Pancreas (tissue), 10 donors: ENCODE measurements at regions not wholly inside any gene's neighbourhood (a gene's known extent, or its start where the extent isn't known, plus 50 kb on each side); places are given as distances from the start of the nearest gene placed in this dataset.
A peak's percentile ranks its signal among the peaks of the same experiment; 100 is the strongest.

Experiments
- ATAC-seq, 4 donors: fragments of 200-7000 bp; cut with Tn5 transposase; one replicate each; pipeline versions ENCODE4 v1.8.0 to v1.9.1; 2020; ENCODE audit warnings: mild to moderate bottlenecking in 4 of 4, moderate library complexity in 4 of 4
- DNase-seq, 6 donors: peaks; one replicate each; pipeline ENCODE4 v3.0.0-alpha.2; 2020
- FAIRE-seq: peaks from 2 replicates; lab custom pipeline; 2012; peaks lifted over from hg19 to GRCh38; lab: Jason Lieb, UNC
- H3K27ac ChIP-seq, 4 donors: fragments of 200-600 bp; sonication (generic); 1 replicate in 3 of 4; 2 replicates in 1 of 4; pipeline versions ENCODE4 v1.5.0 to v1.8.0; 2020
- H3K27me3 ChIP-seq, 4 donors: fragments of 200-600 bp; one replicate each; pipeline ENCODE4 v1.8.0; 2021
- H3K36me3 ChIP-seq, 3 donors: fragments of 200-600 bp; sonication (generic) in 1 of 3; one replicate each; pipeline versions ENCODE4 v1.5.0 to v1.8.0; 2020 to 2021
- H3K4me1 ChIP-seq, 3 donors: fragments of 200-600 bp; one replicate each; pipeline ENCODE4 v1.8.0; 2021
- H3K4me3 ChIP-seq, 4 donors: fragments of 200-600 bp; sonication (generic) in 2 of 4; one replicate each; pipeline versions ENCODE4 v1.5.0 to v1.8.0; 2020 to 2021
- H3K9me3 ChIP-seq, 4 donors: fragments of 200-600 bp; one replicate each; pipeline ENCODE4 v1.8.0; 2021
- WGBS, 2 donors: extraction: QIAGEN DNeasy Blood & Tissue Kit; methylation state at CpG; one replicate each; pipeline ENCODE4 v1.1.7; 2013; 5-methylcytosine and 5-hydroxymethylcytosine counted together
- intact Hi-C, 3 donors: fragments of 100-400 bp; cut with DNase I; formaldehyde crosslinking; loops; one replicate each; pipeline versions ENCODE4 v1.11.1 to v1.14.2; 2022
- TF ChIP-seq, protein P1 (sequence below), 4 donors: fragments of 200-600 bp; sonication (generic) in 3 of 4; IDR thresholded peaks; one replicate each; pipeline versions ENCODE4 v1.5.0 to v1.8.0; 2021; ENCODE audit warnings: antibody characterized with exemption in 4 of 4
- donor health status: healthy with polysubstance abuse.
- donor health status: DM: no; HTN: no; CAD: no; lungs with moderate emphysema.
- donor health status: DM: no; HTN: no; CAD: no.
- donor health status: control.
- donor health status: control.
- donor health status: Bipolar disorder and iron deficiency.
- donor health status: DM: yes; HTN: yes; CAD: no.
- donor health status: DM: no; HTN: no; CAD: no.
- donor health status: DM: no; HTN: no; CAD: no.
- donor health status: DM: yes; HTN: yes; CAD: no.

DNA sequence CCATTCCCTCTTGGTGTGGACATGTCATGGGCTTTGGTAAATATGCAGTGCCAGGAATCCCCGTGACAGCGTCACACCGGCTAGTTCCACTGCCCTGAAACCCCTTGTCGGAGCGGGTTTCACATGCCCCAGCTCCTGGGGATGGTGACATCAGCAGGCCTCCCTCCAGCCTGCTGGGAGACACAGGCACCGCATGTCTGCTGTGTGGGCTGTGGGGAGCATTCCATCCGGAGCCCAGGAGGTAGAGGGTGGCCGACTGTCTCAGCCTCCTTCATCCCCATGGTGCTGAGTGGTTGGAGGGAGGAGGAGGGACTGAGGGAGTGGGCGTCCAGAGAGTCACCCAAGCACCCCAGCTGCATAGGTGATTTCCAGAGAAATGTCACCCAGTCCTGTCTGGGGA is 1161.1 kb downstream of the BRD1 start:
- H3K27me3 ChIP-seq: no peaks in the 10 kb centered on the region
- TF ChIP-seq, protein P1, sequence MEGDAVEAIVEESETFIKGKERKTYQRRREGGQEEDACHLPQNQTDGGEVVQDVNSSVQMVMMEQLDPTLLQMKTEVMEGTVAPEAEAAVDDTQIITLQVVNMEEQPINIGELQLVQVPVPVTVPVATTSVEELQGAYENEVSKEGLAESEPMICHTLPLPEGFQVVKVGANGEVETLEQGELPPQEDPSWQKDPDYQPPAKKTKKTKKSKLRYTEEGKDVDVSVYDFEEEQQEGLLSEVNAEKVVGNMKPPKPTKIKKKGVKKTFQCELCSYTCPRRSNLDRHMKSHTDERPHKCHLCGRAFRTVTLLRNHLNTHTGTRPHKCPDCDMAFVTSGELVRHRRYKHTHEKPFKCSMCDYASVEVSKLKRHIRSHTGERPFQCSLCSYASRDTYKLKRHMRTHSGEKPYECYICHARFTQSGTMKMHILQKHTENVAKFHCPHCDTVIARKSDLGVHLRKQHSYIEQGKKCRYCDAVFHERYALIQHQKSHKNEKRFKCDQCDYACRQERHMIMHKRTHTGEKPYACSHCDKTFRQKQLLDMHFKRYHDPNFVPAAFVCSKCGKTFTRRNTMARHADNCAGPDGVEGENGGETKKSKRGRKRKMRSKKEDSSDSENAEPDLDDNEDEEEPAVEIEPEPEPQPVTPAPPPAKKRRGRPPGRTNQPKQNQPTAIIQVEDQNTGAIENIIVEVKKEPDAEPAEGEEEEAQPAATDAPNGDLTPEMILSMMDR (IDR thresholded peaks at IDR 0.05): no peak
- no peaks in the 10 kb centered on the region for H3K36me3 ChIP-seq
- no peak overlapping the region for H3K27ac ChIP-seq
- no peak for FAIRE-seq
- no peak for ATAC-seq
- no peak overlapping the region for H3K4me3 ChIP-seq
- peak in 1 of 6 donors; percentile 27 for DNase-seq
- WGBS, 2 donors: 59 to 71% methylated on average over 9 of the region's 9 CpGs
- intact Hi-C loops: no loop called here
- no peaks in the 10 kb centered on the region for H3K4me1 ChIP-seq
- no peaks in the 10 kb centered on the region for H3K9me3 ChIP-seq

DNA sequence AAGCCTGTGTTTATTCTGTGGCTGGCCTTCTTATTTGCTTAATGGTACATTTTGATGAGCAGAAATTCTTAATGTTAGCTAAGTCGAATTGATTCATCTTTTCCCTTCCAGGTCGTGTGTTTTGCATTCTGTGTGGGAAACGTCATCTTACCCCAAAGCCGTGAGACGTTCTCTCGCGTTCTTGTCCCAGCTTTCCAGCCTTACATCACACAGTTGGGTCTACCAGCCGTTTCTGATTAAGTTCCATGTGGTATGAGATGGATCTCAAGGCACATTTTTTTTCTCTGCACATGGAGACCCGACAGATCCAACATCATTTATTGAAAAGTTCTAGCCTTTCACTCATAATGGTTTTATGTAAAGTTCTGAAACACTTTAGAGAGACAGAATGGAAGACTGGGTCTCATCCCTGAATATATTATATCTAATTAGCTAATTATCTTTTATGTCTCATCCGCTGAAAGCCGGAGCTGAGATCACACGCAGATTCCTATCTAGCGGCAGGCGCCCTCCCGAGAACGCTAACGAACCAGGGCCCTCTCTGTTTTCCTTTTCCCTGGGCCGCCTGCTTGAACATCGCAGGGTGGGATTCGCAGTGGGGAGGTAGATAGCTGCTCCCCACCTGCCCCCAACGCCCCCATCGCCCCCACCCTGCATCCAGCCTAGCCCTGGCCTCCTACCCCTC is 1162.2 kb downstream of the BRD1 start:
- H3K36me3 ChIP-seq: no peaks in the 10 kb centered on the region
- FAIRE-seq: no peak
- H3K4me3 ChIP-seq: no peak overlapping the region
- 77 to 80% methylated on average over 22 of the region's 22 CpGs for WGBS, 2 donors
- no peak for DNase-seq
- H3K27ac ChIP-seq: no peak overlapping the region
- H3K27me3 ChIP-seq: no peaks in the 10 kb centered on the region
- H3K9me3 ChIP-seq: no peaks in the 10 kb centered on the region
- no peaks in the 10 kb centered on the region for H3K4me1 ChIP-seq
- no peak for ATAC-seq
- TF ChIP-seq, protein P1 (IDR thresholded peaks at IDR 0.05): no peak
- intact Hi-C loops: no loop called here

DNA sequence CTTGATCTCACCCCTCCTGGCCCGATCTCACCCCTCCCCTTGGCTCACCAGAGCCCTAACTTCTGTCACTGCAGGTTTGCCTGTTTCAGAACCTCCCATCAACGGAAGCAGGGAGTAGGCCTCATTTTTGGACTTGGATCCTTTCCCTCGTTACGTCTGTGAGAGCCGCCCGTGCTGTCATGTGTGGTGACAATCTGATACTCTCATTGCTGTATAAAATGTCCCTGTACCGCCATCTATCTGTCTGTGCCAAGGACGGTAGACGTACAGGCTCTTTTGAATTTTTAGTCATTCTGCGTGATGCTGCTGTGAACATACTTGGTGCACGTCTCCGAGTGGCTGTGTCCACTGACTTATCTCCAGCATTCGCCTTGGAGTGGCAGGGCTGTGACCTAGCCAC is 1163.1 kb downstream of the BRD1 start:
- WGBS, 2 donors: 79 to 91% methylated on average over 13 of the region's 13 CpGs
- FAIRE-seq (no peak), DNase-seq (no peak), ATAC-seq (no peak)
- no peaks in the 10 kb centered on the region for H3K36me3 ChIP-seq
- no peaks in the 10 kb centered on the region for H3K27me3 ChIP-seq
- no peak overlapping the region for H3K27ac ChIP-seq
- no peaks in the 10 kb centered on the region for H3K9me3 ChIP-seq
- no peaks in the 10 kb centered on the region for H3K4me1 ChIP-seq
- TF ChIP-seq, protein P1 (IDR thresholded peaks at IDR 0.05): no peak
- intact Hi-C loops: no loop called here
- no peak overlapping the region for H3K4me3 ChIP-seq

DNA sequence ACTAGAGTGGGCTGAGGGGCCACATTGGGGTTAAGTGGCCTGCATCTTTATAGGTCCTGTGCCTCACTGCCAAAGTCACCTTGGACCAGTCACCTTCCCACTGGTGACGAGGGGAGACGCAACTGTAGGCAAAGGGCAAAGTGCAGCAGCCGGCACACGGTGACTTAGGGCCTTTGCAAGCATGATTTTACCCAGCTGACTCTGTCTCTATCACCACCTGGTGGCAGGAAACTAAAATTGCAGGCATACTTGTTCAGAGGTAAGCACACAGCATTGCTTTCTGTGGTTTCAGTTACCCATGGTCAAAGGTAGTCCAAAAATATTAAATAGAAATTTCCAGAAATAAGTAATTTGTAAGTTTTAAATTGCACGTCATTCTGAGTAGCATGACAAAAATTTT is 1164.4 kb downstream of the BRD1 start:
- FAIRE-seq: no peak
- Histone ChIP-seq H3K4me1 (no peaks in the 10 kb centered on the region), H3K4me3 (no peak overlapping the region), H3K9me3 (no peaks in the 10 kb centered on the region), H3K27ac (no peak overlapping the region), H3K36me3 (no peaks in the 10 kb centered on the region), H3K27me3 (no peaks in the 10 kb centered on the region)
- peak in 1 of 6 donors; percentile 12 for DNase-seq
- TF ChIP-seq, protein P1 (IDR thresholded peaks at IDR 0.05): no peak
- ATAC-seq: no peak
- intact Hi-C loops: no loop called here
- WGBS, 2 donors: 50 to 57% methylated on average over 5 of the region's 5 CpGs

DNA sequence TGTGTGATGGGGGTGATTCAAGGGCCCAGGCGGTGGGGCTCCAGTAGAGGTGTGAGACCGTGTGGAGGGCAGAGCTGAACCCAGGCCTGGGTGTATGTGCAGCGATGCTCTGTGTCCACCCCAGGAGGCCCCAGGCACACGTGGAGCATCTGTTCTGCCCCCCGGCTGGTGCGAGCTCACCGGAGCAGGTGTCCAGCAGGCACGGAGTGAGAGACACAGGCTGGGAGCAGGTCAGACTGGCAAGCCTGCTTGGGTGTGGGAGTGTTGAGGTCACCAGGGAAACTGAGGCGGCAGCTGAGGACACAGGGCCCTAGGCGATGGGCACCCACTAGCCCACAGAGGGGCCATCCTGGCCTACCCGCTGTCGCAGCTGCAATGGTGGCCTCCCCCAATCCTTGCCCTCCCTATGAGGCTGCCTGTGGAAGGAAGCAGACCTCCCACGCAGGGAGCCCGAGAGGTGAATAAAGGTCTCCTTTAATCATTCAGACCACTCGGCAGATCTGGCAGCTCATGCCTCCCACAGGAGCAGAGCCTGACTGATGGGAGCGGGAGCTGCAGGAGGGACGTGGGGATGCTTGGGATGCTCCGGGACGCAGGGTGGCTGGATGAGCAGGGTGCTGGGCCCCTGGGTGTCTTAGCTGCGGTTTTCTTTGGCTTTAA is 1165.1 kb downstream of the BRD1 start:
- intact Hi-C loops: no loop called here
- 75 to 76% methylated on average over 20 of the region's 20 CpGs for WGBS, 2 donors
- DNase-seq: peak in 2 of 6 donors; percentile 8 to 38

More for the DNA sequence above, 1165.1 kb downstream of the BRD1 start:
- Histone ChIP-seq H3K27me3 (no peaks in the 10 kb centered on the region), H3K4me1 (no peaks in the 10 kb centered on the region), H3K4me3 (no peak overlapping the region), H3K9me3 (no peaks in the 10 kb centered on the region), H3K27ac (no peak overlapping the region), H3K36me3 (no peaks in the 10 kb centered on the region)
- FAIRE-seq: no peak
- TF ChIP-seq, protein P1 (IDR thresholded peaks at IDR 0.05): no peak
- ATAC-seq: no peak
